HG03457 (cell line): ENCODE measurements at regions not wholly inside any gene's neighbourhood (a gene's known extent, or its start where the extent isn't known, plus 50 kb on each side); places are given as distances from the start of the nearest gene placed in this dataset.

ENCODE experiments used
- ATAC-seq: cut with Tn5 transposase; IDR thresholded peaks from one replicate; pipeline ENCODE4 v1.9.1; 2021; ENCODE audit warnings: moderate number of reproducible peaks; ENCODE audit not compliant: unreplicated experiment

- ATAC-seq = no peak
These were observed 55.8 kb upstream of the BASP1 start for GRCh38 chr5:17161662-17162061.

- no peak for ATAC-seq
These were observed 54.2 kb upstream of the BASP1 start for GRCh38 chr5:17163221-17163620.

- ATAC-seq = no peak
These were observed 50.1 kb upstream of the BASP1 start for GRCh38 chr5:17167171-17167891.
